HPDE6-E6E7 (cell line): ENCODE measurements at regions not wholly inside any gene's neighbourhood (a gene's known extent, or its start where the extent isn't known, plus 50 kb on each side); places are given as distances from the start of the nearest gene placed in this dataset.
A peak's percentile ranks its signal among the peaks of the same experiment; 100 is the strongest.

Experiments used
- DNase-seq: peaks from one replicate; pipeline ENCODE4 v3.0.0; 2011; ENCODE audit warnings: missing footprints; ENCODE audit errors: extremely low spot score

DNA sequence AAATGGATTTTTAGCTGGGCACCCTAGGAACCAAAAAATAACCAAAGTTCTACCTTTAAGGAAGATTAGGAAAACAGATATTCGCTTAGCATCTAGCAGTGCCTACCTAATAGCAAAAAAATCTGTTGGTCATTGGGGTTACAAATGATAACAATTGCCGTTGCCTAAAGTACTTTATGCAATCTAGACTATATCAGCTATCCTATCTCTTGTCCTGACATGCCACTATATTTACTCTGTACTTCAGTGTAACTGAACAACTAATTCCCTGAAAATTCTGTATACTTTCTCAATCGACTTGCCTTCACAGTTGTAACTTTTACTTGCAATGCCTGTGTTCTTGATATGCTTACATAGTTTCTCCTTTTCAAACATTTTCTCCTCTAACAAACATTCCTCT, 282.9 kb upstream of the PCDH7 start:
- DNase-seq = no peak

DNA sequence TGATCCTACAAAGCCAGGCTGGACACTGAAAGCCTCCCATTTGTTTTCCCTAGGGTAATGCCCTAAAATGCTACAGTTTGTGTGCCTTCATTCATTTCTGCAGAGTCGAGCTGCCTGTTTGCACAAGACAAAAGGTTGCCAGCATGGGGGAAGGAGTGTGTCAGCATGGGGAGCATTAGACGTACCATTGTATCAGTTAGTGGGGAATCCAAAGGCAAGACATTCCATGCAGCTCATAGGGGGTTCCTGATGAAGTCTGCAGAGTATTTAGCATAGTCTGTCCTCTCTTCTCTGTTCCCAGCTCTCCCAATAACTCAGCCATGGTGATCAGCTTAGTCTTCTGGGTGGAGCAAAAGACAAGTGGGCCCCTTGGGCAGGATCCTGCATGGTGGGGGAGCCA, 276.9 kb upstream of the PCDH7 start:
- no peak for DNase-seq

DNA sequence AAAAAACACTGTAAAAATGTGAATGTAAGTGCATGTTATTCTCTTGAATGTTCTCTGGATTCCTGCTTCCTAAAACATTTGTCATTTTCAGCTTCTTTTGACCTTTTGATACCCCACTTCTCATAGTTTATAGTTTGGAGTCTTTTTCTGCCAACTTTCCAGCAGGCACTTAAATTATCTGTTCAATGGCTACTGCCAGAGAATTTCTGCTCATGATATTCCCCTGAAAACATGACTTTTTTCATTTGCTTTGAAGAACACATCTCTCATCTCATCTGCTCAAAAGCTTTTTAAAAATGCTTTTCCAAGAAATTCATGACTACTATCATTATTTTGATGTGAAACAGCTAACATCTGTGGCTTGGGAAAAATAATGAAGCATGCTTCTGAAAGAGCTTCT, 269.7 kb upstream of the PCDH7 start:
- DNase-seq = no peak

GRCh38 chr4:30454504-30454903, 265.7 kb upstream of the PCDH7 start:
- no peak for DNase-seq

GRCh38 chr4:30456716-30457115, 263.5 kb upstream of the PCDH7 start:
- no peak for DNase-seq

DNA sequence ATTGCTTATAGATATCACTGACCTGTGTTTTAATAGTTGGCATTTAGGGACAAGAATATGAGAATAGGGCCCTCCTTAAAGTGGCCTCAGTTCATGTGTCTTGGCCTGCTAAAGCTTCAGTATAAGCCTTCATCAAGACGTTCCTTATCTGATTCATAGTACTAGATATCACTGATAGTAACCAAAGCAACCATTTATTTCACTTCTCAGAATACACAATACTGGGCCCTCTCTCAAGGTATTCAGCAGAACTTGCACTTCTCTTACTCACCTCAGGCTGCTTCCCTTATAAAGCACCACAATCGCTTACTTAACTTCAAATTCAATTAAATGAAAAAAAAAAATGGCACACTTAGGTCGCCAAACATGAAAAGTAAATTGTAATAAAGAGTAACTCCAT, 259.4 kb upstream of the PCDH7 start:
- DNase-seq = no peak

GRCh38 chr4:30461218-30461617, 259.0 kb upstream of the PCDH7 start:
- DNase-seq = no peak

DNA sequence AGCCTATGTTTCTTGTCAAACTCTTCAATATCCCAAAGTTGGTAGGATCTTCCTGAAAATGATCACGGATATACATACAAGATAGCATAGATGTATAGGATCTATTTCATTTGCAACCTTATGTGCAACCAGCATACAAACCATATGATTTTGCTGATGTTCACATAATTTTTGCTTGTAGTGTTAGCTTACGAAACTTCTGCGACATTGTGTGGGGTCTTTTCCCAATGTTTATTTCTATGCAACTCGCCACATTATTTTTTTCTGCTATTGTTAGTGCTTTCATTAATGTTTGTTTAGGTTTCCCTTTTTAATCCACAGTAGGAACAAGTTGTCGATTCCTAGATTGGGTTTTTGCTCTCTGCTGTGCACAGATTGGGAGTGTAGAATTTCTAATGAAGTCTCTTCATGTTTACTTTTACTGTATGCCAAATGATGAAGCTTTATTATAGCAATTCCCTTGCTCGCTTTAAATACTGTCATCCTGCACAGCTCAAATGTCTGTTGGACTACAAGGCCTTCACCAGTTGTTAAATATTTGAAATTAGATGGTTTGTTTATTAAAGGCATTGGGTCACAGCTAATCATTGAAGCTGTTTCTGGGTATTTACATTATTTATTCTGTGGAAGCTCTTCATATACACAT, 257.6 kb upstream of the PCDH7 start:
- DNase-seq = no peak

DNA sequence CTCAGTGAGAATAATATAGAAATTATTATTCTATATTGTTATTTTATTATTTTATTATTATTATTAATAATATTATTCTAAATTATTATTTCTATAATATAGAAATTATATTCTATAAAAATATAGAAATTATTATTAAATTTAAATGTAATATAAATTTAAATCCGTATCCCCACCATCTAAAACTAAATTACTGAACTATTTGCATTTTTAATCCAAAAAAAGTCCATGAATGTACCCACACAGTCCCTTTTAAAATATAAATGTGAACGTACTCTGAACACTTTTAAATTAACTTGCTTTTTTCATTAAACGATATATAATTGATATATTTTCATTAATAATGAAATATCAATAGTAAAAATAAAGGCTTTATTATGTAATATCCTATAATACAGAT, 248.3 kb upstream of the PCDH7 start:
- no peak for DNase-seq

GRCh38 chr4:30473225-30473624, 246.9 kb upstream of the PCDH7 start:
- DNase-seq = no peak

DNA sequence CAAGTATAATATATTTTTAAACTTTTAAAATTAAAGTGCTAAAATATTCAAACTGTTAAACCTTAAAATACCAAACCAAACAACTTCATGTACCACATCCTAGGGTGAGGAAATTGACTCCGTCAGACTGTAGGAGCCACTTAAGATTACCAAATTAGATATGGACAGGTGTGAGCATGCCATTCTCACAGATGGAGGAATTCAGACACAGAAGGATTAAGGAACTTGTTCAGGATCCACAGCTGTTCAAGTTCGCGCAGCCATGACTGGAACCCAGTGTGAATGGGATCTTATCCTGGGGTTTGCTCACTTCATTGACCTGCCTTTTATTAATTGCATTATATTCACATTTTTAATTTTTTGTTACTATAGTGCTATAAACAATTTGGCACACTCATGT, 224.9 kb upstream of the PCDH7 start:
- no peak for DNase-seq

GRCh38 chr4:30495651-30496310, 224.4 kb upstream of the PCDH7 start:
- DNase-seq = no peak

GRCh38 chr4:30511751-30512150, 208.4 kb upstream of the PCDH7 start:
- DNase-seq = no peak

DNA sequence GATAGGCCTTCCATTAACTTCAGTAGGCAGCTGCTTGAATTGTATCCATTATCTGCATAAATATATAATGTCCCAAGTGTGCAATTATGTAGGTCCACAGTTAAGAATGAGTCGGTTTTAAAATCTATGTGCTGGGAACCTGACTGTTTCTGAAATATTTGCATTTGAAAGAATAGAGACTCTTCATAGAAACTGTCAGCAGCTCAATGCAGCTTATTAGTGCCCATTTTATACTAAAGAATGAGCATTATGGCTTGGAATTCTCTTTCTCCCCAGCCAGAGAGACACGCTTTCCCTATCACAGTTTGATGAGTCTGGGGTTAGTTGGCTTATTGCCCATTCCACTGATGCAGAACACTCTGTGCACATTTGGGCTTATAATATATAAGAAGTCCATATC, 202.0 kb upstream of the PCDH7 start:
- DNase-seq = no peak

GRCh38 chr4:30525662-30526315, 194.4 kb upstream of the PCDH7 start:
- no peak for DNase-seq

DNA sequence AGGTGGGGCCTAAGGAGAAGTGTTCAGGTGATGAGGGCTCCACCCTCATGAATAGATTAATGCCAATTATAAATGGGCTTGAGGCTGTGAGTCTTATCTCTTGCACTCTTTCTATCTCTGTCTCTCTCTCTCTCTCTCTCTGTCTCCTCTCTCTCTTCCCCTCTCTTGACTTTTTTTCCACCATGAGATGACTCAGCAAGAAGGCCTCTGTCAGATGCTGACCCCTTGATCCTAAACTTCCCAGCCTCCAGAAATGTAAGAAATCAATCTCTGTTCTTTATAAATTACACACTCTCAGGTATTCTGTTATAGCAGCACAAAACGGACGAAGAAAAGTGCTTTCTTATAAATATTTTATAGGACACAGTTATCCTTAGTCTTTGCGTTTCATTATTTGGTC, 184.9 kb upstream of the PCDH7 start:
- no peak for DNase-seq

DNA sequence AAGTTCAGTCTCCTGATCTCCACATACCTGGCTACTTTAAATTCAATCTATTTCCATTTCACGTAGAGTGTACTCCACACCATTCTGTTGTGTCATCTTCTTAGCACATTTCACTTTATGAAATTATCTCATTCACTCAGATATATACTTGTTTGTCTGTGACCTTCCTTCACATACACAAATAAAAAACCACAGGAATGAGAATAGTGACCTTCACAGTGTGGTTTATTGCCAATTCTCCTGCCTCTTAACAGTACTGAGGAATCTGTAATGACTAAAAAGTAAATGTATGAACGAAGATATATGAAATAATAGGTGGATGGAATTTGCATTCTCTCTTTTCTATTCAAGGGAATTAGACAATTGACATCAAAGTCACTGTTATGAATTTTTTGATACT, 183.9 kb upstream of the PCDH7 start:
- DNase-seq = no peak

- peak; percentile 37 for DNase-seq
Observed at GRCh38 chr4:30537456-30537855, 182.7 kb upstream of the PCDH7 start.

GRCh38 chr4:30538794-30539193, 181.4 kb upstream of the PCDH7 start:
- no peak for DNase-seq

GRCh38 chr4:30543057-30543456, 177.1 kb upstream of the PCDH7 start:
- DNase-seq = no peak

DNA sequence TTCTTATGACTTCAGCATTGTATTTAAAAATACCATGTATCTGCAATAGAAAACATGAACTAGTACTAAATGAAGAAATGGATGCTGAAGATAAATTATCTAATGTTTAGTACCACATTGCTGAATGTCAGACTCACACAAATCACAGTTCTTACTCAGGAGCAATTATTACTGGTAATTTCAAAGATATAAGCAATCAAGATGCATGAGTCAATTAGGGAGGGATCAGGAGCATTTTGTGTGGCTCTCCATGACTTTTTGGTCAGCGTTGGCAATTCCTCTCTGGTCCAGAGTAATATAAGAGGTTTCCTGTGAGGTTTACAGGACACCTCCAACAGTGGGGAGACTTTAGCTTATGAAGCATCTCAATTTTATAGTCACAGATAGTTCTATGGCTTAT, 167.0 kb upstream of the PCDH7 start:
- DNase-seq = no peak

DNA sequence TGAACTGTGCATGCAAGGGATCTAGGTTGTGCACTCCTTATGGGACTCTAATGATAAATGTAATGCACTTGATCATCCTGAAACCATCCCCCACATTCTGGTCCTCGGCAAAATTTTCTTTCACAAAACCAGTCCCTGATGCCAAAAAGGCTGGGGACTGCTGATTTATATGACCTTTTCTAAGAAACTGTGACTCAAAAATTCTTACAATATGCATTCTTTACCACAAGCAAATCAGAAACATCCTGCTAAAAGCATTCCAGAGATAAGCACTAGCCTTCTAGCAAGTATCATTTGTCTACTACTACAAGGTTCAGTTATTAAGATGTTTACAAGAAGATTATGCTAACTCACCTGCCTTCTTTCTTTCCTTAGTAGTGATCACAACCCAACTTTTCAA, 166.5 kb upstream of the PCDH7 start:
- DNase-seq = no peak

DNA sequence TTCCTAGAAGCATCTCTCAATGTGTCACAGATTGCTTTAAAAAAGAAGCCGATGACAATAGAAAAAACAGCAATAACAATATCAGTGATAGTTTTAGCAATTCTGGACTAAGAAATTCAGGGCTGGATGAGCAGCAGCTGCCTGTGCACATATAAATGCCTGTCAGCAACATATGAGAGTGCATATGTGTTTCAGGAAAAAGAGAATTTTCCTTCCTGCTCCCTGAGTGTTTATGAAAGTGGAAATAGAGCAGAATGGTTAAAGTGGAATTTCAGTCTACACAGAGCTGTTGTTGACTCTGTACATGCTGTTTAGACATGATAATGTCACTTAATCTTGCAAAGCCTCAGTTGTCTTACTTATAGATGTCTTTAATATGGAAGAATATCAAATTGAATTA, 164.4 kb upstream of the PCDH7 start:
- no peak for DNase-seq
